Activated CD8-positive, alpha-beta memory T cell treated with anti-CD3 and anti-CD28 coated beads for 1 hour (primary cell): ENCODE measurements at regions not wholly inside any gene's neighbourhood (a gene's known extent, or its start where the extent isn't known, plus 50 kb on each side); places are given as distances from the start of the nearest gene placed in this dataset.
"Not testable (repeated sequence)": the region's sequence is repeated elsewhere in the genome, so short reads cannot be mapped to it uniquely, and the experiment has no call there.

Experiments used
- DNase-seq, 2 donors: peaks; one replicate each; pipeline ENCODE4 v3.0.0-alpha.2; 2020; ENCODE audit warnings: low read depth in 1 of 2; ENCODE audit errors: extremely low read depth in 1 of 2

GRCh38 chr15:69552057-69552815 is 99.6 kb downstream of the RPLP1 start:
- DNase-seq: no peak

GRCh38 chr15:69553686-69554085 is 101.1 kb downstream of the RPLP1 start:
- no peak for DNase-seq

GRCh38 chr15:69554279-69554961 is 101.8 kb downstream of the RPLP1 start:
- DNase-seq: no peak

GRCh38 chr15:69555080-69555479 is 102.5 kb downstream of the RPLP1 start:
- DNase-seq: no peak

GRCh38 chr15:69556344-69556743 is 103.7 kb downstream of the RPLP1 start:
- no peak for DNase-seq

GRCh38 chr15:69557020-69557706 is 104.5 kb downstream of the RPLP1 start:
- no peak for DNase-seq

DNA sequence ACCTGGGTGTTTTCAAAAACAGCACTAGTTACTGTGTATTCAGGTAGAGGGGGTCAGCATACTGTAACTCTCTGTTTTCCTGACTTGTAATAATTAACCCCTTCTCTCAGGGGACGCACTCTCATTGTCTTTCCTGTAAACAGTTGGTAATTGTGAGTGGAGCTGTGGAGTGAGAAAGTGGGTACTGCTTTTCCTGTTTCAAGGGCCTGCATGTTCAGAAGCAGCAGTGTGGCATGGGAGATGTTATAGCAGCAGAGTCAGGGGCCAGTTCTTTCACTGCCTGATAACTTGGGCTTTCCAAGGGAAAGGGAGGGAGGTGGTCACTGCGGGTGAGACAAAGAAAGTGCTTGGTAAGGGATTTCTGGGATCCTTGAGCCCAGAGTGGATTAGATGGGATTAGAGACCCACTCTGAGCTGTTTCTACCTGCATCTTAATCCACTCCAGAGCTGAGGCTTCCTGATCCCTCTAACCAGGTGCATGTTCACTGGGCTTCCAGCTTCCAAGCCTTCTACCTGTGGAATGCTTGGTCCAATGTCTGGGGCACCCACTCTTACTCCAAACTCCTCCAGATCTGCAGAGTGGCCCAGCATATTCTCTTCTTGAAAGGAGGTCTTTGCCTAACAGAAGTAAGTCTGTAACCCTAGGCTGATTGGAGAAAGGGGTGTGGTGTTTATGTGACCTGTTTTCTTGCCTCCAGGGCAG is 105.2 kb downstream of the RPLP1 start:
- no peak for DNase-seq

DNA sequence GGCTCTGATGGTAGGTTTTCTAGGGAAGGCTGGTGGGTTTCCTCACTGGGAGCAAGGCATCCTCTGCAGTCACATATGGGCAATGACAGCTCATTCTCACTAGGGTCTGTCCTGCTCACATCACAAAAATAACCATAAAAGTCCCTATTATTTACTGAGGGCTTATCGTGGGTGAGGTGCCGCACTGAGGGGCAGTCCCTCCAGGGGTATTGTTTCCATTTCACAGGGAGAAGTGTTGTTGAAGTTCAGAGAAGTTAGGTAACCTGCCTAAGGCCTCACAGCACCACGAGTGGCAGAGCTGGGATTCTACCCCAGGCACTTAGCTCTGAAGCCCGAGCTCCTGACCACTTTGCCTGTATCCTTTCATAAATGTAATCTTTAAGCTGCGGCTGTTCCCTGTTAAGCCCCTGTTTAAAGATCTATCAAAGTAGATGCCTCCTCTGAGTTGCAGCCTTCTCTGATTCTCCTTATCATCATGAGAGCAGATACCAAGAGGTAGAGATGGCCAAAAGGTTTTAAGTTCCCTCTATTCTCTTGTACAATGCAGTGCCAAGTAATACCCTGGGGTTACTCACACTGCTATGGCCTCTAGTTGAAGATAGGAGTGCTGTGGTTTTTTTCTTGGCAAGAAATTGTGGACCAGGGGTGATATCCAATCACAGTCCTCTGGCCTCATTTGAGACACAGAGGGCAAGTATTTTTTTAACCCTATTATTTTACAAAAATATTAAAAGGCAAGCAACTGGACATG is 107.0 kb downstream of the RPLP1 start:
- no peak for DNase-seq

DNA sequence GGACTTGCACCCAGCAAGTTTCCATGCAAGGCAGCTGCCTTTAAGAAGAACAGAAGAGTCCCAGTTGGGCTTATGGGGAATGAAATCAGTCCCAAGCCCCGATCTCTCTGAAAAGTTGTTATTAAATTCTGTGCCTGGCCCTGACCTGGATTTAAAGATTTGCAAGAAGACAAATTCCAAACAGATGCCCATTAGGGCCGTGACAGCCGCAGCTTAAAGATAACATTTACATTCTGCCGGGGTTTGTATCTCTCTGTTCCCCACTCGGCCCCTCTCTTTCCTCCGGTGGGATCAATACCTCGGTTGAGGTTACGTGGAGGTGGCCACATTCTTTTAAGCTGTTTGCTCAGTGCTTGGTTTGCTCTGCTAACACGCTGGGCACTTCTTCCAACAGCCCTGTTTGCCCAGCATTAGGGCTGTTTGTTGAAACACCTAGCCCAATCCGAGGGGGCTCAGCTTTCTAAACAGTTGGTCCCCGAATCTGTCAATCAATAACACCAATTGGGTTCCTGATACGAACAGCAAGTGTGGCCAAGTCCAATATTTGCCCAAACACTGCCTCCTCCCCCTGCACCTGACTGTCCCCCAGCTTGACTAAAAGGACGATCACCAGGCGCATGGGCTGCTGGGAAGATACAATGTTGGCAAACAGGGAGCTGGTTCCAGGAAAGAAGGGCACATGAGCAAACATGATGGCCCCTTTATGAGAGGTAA is 108.6 kb downstream of the RPLP1 start:
- DNase-seq: no peak

DNA sequence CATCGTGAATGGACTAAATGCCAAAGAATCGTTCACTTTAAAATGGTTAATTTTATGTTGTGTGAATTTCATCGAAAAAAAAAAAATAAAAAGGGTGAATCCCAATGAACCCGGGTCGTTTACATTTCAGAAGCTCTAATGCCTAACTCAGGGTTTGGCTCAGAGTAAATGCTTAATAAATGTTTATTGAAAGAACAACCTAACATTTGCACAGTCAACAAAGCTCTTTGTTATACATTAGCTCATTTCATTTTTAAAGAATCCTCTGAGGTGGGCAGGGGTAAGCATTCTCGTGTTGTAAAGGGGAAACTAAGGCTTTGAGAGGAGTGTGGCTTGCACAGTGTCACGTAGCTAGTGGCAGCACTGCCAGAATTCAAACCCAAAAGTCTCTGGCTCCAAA is 109.5 kb downstream of the RPLP1 start:
- no peak for DNase-seq

- no peak for DNase-seq
These were observed 109.9 kb downstream of the RPLP1 start for GRCh38 chr15:69562564-69562963.

- no peak for DNase-seq
These were observed 112.5 kb downstream of the RPLP1 start for GRCh38 chr15:69565066-69565655.

DNA sequence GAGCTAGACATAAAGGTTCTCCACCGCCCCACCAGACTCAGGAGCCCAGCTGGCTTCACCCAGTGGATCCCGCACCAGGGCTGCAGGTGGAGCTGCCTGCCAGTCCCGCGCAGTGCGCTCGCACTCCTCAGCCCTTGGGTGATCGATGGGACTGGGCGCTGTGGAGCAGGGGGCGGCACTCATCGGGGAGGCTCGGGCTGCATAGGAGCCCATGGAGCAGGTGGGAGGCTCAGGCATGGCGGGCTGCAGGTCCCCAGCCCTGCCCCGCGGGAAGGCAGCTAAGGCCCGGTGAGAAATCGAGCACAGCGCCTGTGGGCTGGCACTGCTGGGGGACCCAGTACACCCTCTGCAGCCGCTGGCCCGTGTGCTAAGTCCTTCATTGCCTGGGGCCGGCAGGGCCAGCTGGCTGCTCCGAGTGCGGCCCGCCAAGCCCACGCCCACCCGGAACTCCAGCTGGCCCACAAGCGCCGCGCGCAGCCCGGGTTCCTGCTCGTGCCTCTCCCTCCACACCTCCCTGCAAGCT is 114.7 kb downstream of the RPLP1 start:
- DNase-seq: not testable (repeated sequence)

- DNase-seq: no peak
These were observed 115.8 kb downstream of the RPLP1 start for GRCh38 chr15:69568173-69569009.

GRCh38 chr15:69570454-69570853 is 117.8 kb downstream of the RPLP1 start:
- DNase-seq: no peak

- no peak for DNase-seq
These were observed 118.4 kb downstream of the RPLP1 start for GRCh38 chr15:69570997-69571396.

GRCh38 chr15:69573278-69573677 is 120.7 kb downstream of the RPLP1 start:
- DNase-seq: not testable (repeated sequence)

GRCh38 chr15:69573815-69574475 is 121.3 kb downstream of the RPLP1 start:
- DNase-seq: no peak
